K562 (cell line): ENCODE measurements at regions not wholly inside any gene's neighbourhood (a gene's known extent, or its start where the extent isn't known, plus 50 kb on each side); places are given as distances from the start of the nearest gene placed in this dataset.
A peak's percentile ranks its signal among the peaks of the same experiment; 100 is the strongest.

Experiments used
- ATAC-seq: fragments of 200-7000 bp; cut with Tn5 transposase; 3 replicates; pipeline ENCODE4 v1.9.1; 2020; ENCODE audit warnings: moderate library complexity
- BruUV-seq: library from RNA; stranded (reverse); fragments of 400-500 nt; replicated peaks from 2 replicates; lab custom pipeline; 2021; lab: Mats Ljungman, UMichigan
- CTCF ChIA-PET: fragments of 300-600 bp; formaldehyde crosslinking; extraction: SDS; loops from one replicate; lab custom pipeline; 2021; ENCODE audit warnings: low intra/inter-chr PET ratio; lab: Yijun Ruan, JAX
- POLR2A ChIA-PET: fragments of 300-600, 350-650 bp; sonication (Branson Sonifier 250); formaldehyde crosslinking; extraction: SDS; loops from one replicate; lab custom pipeline; 2021; ENCODE audit warnings: antibody characterized with exemption, inconsistent platforms; lab: Yijun Ruan, JAX
- DNase-seq, 4 experiments: peaks; one replicate each; pipeline versions ENCODE4 v3.0.0 to v3.0.0-alpha.2; 2011 to 2018; ENCODE audit warnings: low spot score in 3 of 4, mixed read lengths in 3 of 4; ENCODE audit errors: extremely low read depth in 1 of 4
- FAIRE-seq: peaks from 2 replicates; lab custom pipeline; 2011; peaks lifted over from hg19 to GRCh38; lab: Jason Lieb, UNC
- H2AFZ ChIP-seq: 2 replicates; pipeline ENCODE4 v1.6.0; 2011; ENCODE audit warnings: low read depth, low read length, control low read depth, inconsistent platforms
- H3K27ac ChIP-seq: fragments of 200-600 bp; 3 replicates; pipeline ENCODE4 v1.8.0; 2011; ENCODE audit warnings: low read depth, mild to moderate bottlenecking, control low read depth, inconsistent platforms, low read length, moderate library complexity, mixed read lengths; ENCODE audit errors: extremely low read depth
- H3K27me3 ChIP-seq, 2 experiments: fragments of 300-600 bp in 1 of 2; 2 replicates in 1 of 2; 3 replicates in 1 of 2; pipeline versions ENCODE4 v1.6.0 to v1.8.0; 2011; ENCODE audit warnings: inconsistent platforms in 2 of 2, low read length in 2 of 2, mild to moderate bottlenecking in 1 of 2, mixed read lengths in 1 of 2, moderate library complexity in 1 of 2; ENCODE audit not compliant: control insufficient read depth in 2 of 2, insufficient read depth in 2 of 2
- H3K36me3 ChIP-seq: fragments of 300-600 bp; 3 replicates; pipeline ENCODE4 v1.8.0; 2011; ENCODE audit warnings: mild to moderate bottlenecking, low read length, inconsistent platforms; ENCODE audit not compliant: control insufficient read depth, insufficient read depth
- H3K4me1 ChIP-seq, 2 experiments: fragments of 200-600 bp in 1 of 2; replicated peaks in 1 of 2; 2 replicates in 1 of 2; 3 replicates in 1 of 2; pipeline versions ENCODE4 v1.5.1 to v1.8.0; 2011; ENCODE audit warnings: inconsistent platforms in 2 of 2, low read length in 2 of 2, mild to moderate bottlenecking in 1 of 2, mixed read lengths in 1 of 2, moderate library complexity in 1 of 2; ENCODE audit not compliant: control insufficient read depth in 2 of 2, insufficient read depth in 2 of 2
- H3K4me2 ChIP-seq: 2 replicates; pipeline ENCODE4 v1.6.1; 2011; ENCODE audit warnings: low read length, control low read depth, inconsistent platforms, mixed read lengths; ENCODE audit not compliant: insufficient read depth
- H3K4me3 ChIP-seq: fragments of 200-600 bp; sonication (generic), shearing (Covaris generic); 2 replicates; pipeline ENCODE4 v1.5.1; 2016; ENCODE audit warnings: control low read depth, inconsistent platforms
- H3K79me2 ChIP-seq: fragments of 200-600 bp; 3 replicates; pipeline ENCODE4 v1.8.0; 2011; ENCODE audit warnings: low read length, inconsistent platforms; ENCODE audit not compliant: control insufficient read depth, insufficient read depth
- H3K9ac ChIP-seq, 2 experiments: 2 replicates each; pipeline versions ENCODE4 v1.6.0 to v1.6.1; 2011; ENCODE audit warnings: low read depth in 2 of 2, low read length in 2 of 2, control low read depth in 1 of 2, inconsistent platforms in 1 of 2, mild to moderate bottlenecking in 1 of 2, mixed read lengths in 1 of 2; ENCODE audit not compliant: insufficient read depth in 1 of 2
- H3K9me1 ChIP-seq: one replicate; pipeline ENCODE4 v1.6.0; 2011; ENCODE audit warnings: inconsistent platforms, mild to moderate bottlenecking, low read length, moderate library complexity; ENCODE audit not compliant: control insufficient read depth, insufficient read depth
- H3K9me3 ChIP-seq: replicated peaks from 2 replicates; pipeline ENCODE4 v1.5.1; 2011; ENCODE audit warnings: low read depth, low read length, inconsistent platforms; ENCODE audit not compliant: control insufficient read depth, insufficient read depth
- H4K20me1 ChIP-seq: replicated peaks from 2 replicates; pipeline ENCODE4 v1.6.1; 2011; ENCODE audit warnings: low read length, inconsistent platforms, mixed read lengths; ENCODE audit not compliant: control insufficient read depth, insufficient read depth
- AFF4 ChIP-seq: sonication (generic); formaldehyde crosslinking; IDR thresholded peaks from 2 replicates; pipeline ENCODE4 v1.8.0; 2023; ENCODE audit warnings: mild to moderate bottlenecking, missing genetic modification reagents
- ELF4 ChIP-seq: fragments of 450-650 bp; formaldehyde crosslinking; IDR thresholded peaks from 2 replicates; pipeline ENCODE4 v1.4.0; 2022; ENCODE audit warnings: missing genetic modification characterization
- GABPA ChIP-seq: fragments of 200-800 bp; sonication (Bioruptor generic); conservative IDR thresholded peaks from 2 replicates; pipeline ENCODE4 v1.6.1; 2016; ENCODE audit warnings: low read depth, missing genetic modification characterization, missing compliant biosample characterization
- GABPB2 ChIP-seq: fragments of 250-450 bp; sonication (Bioruptor Pico); conservative IDR thresholded peaks from 2 replicates; pipeline ENCODE4 v1.5.1; 2021; ENCODE audit warnings: mild to moderate bottlenecking
- HDAC1 ChIP-seq, 2 experiments: fragments of 450-650 bp; IDR thresholded peaks; 2 replicates each; pipeline ENCODE4 v1.6.1; 2016 to 2017; ENCODE audit warnings: inconsistent platforms in 1 of 2, mild to moderate bottlenecking in 1 of 2, moderate library complexity in 1 of 2
- KLF16 ChIP-seq: IDR thresholded peaks from 2 replicates; pipeline ENCODE4 v1.6.1; 2016; ENCODE audit warnings: antibody characterized with exemption
- PURB ChIP-seq: sonication (generic); formaldehyde crosslinking; IDR thresholded peaks from 2 replicates; pipeline ENCODE4 v1.9.0; 2021; ENCODE audit warnings: low read depth, mild to moderate bottlenecking, missing genetic modification reagents
- STAT5A ChIP-seq: IDR thresholded peaks from 2 replicates; pipeline ENCODE4 v1.6.1; 2012; ENCODE audit warnings: low read length, inconsistent platforms, borderline replicate concordance
- ZKSCAN8 ChIP-seq: fragments of 200-800 bp; sonication (Bioruptor generic); IDR thresholded peaks from 2 replicates; pipeline ENCODE4 v1.6.1; 2016; ENCODE audit warnings: missing genetic modification characterization, missing compliant biosample characterization
- ZNF263 ChIP-seq: sonication (generic); formaldehyde crosslinking; IDR thresholded peaks from 2 replicates; pipeline ENCODE4 v1.8.0; 2022; ENCODE audit warnings: mild to moderate bottlenecking, missing genetic modification reagents, borderline replicate concordance
- whole genome bisulfite sequencing: fragments of 100-300 bp; shearing (Covaris generic); methylation state at CpG from one replicate; pipeline ENCODE4 v1.1.6; 2016; ENCODE audit warnings: low coverage, mixed read lengths; ENCODE audit not compliant: insufficient coverage; ENCODE audit errors: missing lambda C conversion rate; 5-methylcytosine and 5-hydroxymethylcytosine counted together
- in situ Hi-C: fragments of 300-500 bp; cut with MboI; formaldehyde crosslinking; loops from 4 replicates; pipeline ENCODE4 v1.15.0; 2018; ENCODE audit warnings: inconsistent platforms, mixed read lengths
- intact Hi-C: fragments of 100-400 bp; cut with micrococcal nuclease; formaldehyde crosslinking; loops from 2 replicates; pipeline ENCODE4 v1.14.2; 2022
- TF ChIP-seq, protein P1 (sequence below): IDR thresholded peaks from 3 replicates; pipeline ENCODE4 v1.6.1; 2011; ENCODE audit warnings: borderline replicate concordance, mild to moderate bottlenecking, moderate library complexity; ENCODE audit not compliant: insufficient read length; ENCODE audit errors: extremely low read depth
- TF ChIP-seq, protein P2 (sequence below): fragments of 450-650 bp; formaldehyde crosslinking; IDR thresholded peaks from 2 replicates; pipeline ENCODE4 v1.4.0; 2020; ENCODE audit warnings: mild to moderate bottlenecking, moderate library complexity

DNA sequence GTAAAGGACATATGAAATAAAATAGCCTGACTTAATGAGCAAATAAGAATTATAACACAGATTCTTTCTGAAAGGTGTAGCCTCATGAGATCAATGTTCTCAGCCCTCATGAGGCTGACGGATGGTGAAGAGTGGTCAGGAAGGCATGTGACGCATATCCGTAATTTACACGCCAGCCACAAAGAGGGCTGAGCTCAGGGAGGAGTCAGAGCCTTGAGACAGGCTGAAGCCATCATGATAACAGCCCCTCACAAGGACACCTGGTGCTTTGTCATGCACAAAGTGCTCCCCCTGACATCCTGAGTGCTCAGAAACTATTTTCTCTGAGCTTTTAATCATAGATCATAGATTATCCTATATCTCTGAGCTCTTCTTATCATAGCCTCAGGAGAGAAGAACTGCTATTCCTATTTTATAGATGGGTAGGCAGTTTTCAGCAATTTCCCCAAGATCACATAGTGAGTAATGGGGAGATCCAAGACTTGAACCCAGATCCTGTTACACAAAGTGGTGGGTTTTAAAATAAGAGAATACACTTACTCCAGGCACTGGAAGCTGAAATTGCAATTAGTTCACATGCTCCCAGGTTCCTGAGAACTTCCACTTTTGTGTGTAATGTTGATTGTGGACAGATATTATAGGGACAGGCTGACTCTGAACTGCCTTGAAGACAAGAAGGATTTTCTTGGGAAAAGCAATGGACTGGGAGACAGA lies 267.1 kb downstream of the RPLP1 start:
- ATAC-seq = no peak
- in situ Hi-C loops = no loop called here
- Histone ChIP-seq H3K9me3 (no peaks in the 10 kb centered on the region), H3K27ac (no peak overlapping the region), H3K4me1 (peaks cover 0 to 4% of the 10 kb centered on the region in 2 experiments; a peak in 2 of 5 replicates), H3K36me3 (no peaks in the 10 kb centered on the region), H3K9me1 (no peaks in the 10 kb centered on the region), H3K79me2 (no peaks in the 10 kb centered on the region), H2AFZ (no peak overlapping the region), H4K20me1 (no peaks in the 10 kb centered on the region), H3K4me3 (no peak overlapping the region), H3K9ac (no peak overlapping the region), H3K27me3 (peaks cover 0 to 17% of the 10 kb centered on the region in 2 experiments; a peak in 2 of 5 replicates), H3K4me2 (no peak overlapping the region)
- ChIA-PET POLR2A (no interaction called here), CTCF (no interaction called here)
- FAIRE-seq = no peak
- no TSS peak for BruUV-seq
- intact Hi-C loops = loop anchor here (5.0 kb wide), 1 partner anchor 768 kb away; no protein-coding TSS in a partner anchor
- DNase-seq = no peak
- 0% methylated on average over 4 of the region's 4 CpGs for WGBS
- TF ChIP-seq ZKSCAN8 (CRISPR knock-in tag) (peak; percentile 44; the same call in 1 of the 2 replicates), AFF4 (CRISPR knock-in tag) (no peak), KLF16 (no peak), STAT5A (no peak), ZNF263 (CRISPR knock-in tag) (peak; percentile 34; the same call in 1 of the 2 replicates), HDAC1 (IDR thresholded peaks at IDR 0.05) (no peak), GABPB2 (CRISPR knock-in tag) (no peak), GABPA (tag) (peak; percentile 66), PURB (CRISPR knock-in tag) (no peak), ELF4 (no peak)
- TF ChIP-seq, protein P1, sequence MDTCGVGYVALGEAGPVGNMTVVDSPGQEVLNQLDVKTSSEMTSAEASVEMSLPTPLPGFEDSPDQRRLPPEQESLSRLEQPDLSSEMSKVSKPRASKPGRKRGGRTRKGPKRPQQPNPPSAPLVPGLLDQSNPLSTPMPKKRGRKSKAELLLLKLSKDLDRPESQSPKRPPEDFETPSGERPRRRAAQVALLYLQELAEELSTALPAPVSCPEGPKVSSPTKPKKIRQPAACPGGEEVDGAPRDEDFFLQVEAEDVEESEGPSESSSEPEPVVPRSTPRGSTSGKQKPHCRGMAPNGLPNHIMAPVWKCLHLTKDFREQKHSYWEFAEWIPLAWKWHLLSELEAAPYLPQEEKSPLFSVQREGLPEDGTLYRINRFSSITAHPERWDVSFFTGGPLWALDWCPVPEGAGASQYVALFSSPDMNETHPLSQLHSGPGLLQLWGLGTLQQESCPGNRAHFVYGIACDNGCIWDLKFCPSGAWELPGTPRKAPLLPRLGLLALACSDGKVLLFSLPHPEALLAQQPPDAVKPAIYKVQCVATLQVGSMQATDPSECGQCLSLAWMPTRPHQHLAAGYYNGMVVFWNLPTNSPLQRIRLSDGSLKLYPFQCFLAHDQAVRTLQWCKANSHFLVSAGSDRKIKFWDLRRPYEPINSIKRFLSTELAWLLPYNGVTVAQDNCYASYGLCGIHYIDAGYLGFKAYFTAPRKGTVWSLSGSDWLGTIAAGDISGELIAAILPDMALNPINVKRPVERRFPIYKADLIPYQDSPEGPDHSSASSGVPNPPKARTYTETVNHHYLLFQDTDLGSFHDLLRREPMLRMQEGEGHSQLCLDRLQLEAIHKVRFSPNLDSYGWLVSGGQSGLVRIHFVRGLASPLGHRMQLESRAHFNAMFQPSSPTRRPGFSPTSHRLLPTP = no peak
- TF ChIP-seq, protein P2, sequence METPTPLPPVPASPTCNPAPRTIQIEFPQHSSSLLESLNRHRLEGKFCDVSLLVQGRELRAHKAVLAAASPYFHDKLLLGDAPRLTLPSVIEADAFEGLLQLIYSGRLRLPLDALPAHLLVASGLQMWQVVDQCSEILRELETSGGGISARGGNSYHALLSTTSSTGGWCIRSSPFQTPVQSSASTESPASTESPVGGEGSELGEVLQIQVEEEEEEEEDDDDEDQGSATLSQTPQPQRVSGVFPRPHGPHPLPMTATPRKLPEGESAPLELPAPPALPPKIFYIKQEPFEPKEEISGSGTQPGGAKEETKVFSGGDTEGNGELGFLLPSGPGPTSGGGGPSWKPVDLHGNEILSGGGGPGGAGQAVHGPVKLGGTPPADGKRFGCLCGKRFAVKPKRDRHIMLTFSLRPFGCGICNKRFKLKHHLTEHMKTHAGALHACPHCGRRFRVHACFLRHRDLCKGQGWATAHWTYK (CRISPR knock-in tag) = no peak
